ENCODE measurements at regions not wholly inside any gene's neighbourhood (a gene's known extent, or its start where the extent isn't known, plus 50 kb on each side); places are given as distances from the start of the nearest gene placed in this dataset.
"Not testable (repeated sequence)": the region's sequence is repeated elsewhere in the genome, so short reads cannot be mapped to it uniquely, and the experiment has no call there.

- intact Hi-C loops (cut with DNase I), result no loop called here
- peak; percentile 60 to 92 (median 82) for DNase-seq
Observed at GRCh38 chr7:54932818-54933543, 85.8 kb upstream of the EGFR start.

DNA sequence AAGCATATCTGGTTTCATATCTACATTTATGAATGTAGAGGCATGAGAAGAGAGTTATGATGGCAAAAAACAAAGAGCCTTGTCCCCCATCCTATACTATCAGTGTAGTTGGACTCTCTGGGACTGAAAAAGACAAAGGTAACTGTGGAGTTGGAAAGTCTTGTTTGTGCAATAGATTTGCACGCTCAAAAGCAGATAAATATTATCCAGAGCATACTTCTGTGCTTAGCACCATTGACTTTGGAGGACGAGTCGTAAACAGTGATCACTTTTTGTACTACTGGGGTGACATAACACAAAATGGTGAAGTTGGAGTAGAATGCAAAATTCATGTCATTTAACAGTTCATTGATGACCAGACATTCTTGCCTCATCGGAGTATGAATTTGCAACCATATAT, 85.2 kb upstream of the EGFR start:
- intact Hi-C loops (cut with DNase I), result no loop called here

DNA sequence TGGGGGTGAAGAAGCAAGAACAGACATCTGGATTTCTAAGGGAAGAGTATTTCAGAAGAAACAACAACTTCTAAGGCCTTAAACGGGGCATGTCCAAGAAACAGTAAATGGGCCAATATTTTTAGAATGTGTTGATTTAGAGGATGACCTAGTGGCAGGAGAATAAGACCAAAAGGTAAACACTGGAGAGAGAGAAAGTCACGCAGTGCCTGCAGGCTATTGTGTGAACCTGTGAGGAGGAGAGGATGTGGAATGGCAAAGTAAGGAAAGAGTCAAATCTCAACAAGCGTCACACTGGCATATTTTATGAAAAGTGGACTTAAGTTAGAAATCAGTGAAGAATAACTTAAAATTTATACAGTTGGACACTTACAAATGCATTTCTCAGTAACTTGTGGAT, 78.1 kb upstream of the EGFR start:
- intact Hi-C loops (cut with DNase I), result no loop called here
- DNase-seq, result no peak

More for the DNA sequence above, 85.2 kb upstream of the EGFR start:
- no peak for DNase-seq

GRCh38 chr7:54944179-54944578, 74.6 kb upstream of the EGFR start:
- intact Hi-C loops (cut with DNase I), result no loop called here
- DNase-seq, result no peak

GRCh38 chr7:54946271-54946670, 72.5 kb upstream of the EGFR start:
- DNase-seq, result no peak
- intact Hi-C loops (cut with DNase I), result no loop called here

GRCh38 chr7:54946764-54947163, 72.1 kb upstream of the EGFR start:
- no peak for DNase-seq
- intact Hi-C loops (cut with DNase I), result no loop called here

DNA sequence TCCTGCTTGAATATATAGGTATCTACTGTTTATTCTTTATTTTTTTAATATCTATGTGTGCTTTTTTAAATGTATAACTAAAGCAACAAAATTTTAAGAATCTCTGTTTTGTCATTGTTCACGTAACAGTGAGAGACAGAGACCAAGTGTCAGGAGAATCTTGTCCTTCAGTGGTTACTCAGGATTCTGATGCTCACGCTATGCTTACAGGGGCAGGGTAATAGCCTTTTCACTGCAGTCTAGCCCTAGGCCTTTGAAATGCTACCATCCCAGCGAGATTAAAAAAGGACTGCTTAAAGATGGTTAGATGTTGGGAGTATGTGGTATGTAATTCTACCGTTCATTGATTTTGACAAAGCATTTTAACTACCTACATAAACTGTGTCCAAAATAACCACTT, 71.6 kb upstream of the EGFR start:
- no peak for DNase-seq
- intact Hi-C loops (cut with DNase I), result no loop called here

DNA sequence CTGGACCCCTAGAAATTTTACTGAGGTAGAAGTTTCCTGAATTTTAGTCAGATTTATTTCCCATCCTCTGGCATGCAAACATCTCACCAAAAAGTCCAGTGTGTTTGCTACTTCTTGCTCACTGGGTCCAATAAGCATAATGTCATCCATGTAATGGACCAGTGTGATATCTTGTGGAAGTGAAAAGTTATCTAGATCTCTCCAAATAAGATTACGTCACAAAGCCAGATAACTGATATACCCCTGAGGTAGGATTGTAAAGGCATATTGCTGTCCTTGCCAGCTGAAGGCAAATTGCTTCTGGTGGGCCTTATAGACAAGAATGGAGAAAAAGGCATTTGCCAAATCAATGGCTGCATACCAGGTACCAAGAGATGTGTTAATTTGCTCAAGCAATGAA, 69.3 kb upstream of the EGFR start:
- DNase-seq; intact Hi-C loops (cut with DNase I): not testable (repeated sequence)

DNA sequence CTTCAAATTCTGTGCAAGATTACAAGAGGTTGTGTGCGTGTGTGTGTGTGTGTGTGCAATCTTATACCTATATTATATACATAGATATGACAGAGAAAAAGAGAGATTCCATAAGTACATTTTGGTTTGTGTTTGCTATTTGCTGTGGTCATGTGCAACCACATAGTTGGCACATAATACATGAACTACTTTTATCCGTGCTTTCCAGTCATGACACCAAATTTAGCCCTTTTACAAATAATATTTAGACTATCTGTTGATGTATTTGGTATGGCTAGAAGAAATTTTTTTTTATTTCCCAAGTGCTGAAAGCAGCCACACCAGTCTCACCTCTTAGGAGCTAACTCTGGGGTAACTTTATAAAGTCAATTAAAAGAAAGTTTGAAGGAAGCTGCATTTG, 63.5 kb upstream of the EGFR start:
- intact Hi-C loops (cut with DNase I), result no loop called here
- no peak for DNase-seq

- peak in 6 of 42 donors; percentile 7 to 44 (median 16) for DNase-seq
- intact Hi-C loops (cut with DNase I), result no loop called here
Observed at GRCh38 chr7:54955696-54956420, 63.0 kb upstream of the EGFR start.

DNA sequence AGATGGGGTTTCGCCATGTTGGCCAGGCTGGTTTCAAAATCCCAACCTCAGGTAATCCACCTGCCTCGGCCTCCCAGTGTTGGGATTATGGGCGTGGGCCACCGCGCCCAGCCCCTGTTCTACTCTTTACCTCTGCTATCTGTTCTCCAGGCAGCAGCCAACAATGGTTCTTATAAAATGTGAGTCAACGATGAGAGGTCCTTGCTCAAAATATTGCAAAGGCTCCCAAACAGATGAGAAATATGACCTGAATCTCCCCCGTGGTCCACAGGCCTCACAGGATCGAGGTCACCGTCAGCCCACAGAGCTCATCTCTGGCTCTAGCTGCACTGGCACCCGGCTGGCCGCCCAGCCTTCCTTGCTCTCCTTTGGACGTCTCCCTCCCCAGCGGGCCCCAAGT, 62.0 kb upstream of the EGFR start:
- intact Hi-C loops (cut with DNase I), result no loop called here
- DNase-seq, result no peak

DNA sequence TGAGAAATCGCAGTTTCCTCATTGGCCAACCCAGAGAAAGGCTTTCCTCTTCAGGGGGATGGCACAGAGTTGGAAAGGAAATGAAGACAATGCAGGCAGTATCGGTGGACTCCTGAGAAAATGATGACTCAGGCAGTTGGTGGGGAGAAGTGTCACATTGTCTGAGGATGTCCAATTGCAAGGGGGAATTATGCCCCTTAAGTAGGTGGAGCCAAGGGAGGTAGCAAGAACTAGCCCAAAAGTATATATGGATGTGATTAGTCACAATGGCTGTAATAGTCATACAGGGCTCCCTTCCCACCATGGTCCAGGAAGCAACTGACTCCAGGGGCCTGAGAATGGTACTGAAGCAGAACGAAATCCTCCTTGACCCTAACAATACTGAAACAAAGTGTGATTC, 58.3 kb upstream of the EGFR start:
- intact Hi-C loops (cut with DNase I), result no loop called here
- DNase-seq, result no peak

DNA sequence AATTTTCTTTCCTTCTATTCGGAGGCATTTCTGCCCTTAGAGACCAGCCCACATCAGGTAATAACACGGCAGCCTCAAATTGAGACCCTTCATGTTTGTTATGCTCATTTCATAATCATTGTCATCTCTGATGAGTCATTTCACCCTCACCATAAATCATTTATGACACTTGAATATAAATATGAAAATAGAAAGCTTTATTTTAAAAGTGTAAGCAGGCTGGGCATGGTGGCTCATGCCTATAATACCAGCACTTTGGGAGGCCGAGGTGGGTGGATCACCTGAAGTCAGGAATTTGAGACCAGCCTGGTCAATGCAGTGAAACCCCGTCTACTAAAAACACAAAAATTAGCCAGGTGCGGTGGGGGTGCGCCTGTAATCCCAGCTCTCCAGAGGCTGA, 57.4 kb upstream of the EGFR start:
- intact Hi-C loops (cut with DNase I), result no loop called here
- DNase-seq, result no peak

DNA sequence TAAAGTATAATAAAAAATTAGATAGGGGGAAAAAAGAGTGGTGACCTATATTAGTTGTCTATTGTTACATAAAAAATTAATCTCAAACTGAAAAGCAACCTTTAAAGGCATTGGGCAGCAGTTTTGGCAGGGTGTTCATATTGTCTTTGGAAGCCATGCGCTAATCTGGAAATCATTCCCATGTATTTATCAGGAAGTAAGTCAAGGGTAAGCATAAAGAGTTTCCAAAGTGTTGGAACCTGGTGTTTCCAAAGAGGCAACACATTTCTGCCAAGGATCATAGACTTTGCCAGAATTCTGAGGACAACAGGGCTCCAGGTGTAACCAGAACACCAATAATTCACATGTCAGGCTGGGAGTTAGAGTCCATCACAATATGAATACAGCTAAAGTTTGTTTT, 55.7 kb upstream of the EGFR start:
- DNase-seq, result no peak
- intact Hi-C loops (cut with DNase I), result no loop called here

- intact Hi-C loops (cut with DNase I), result no loop called here
Observed at GRCh38 chr7:54964136-54964535, 54.7 kb upstream of the EGFR start.

GRCh38 chr7:54967377-54967776, 51.4 kb upstream of the EGFR start:
- DNase-seq, result no peak
- intact Hi-C loops (cut with DNase I), result no loop called here

More at GRCh38 chr7:54964136-54964535, 54.7 kb upstream of the EGFR start:
- DNase-seq, result no peak

DNA sequence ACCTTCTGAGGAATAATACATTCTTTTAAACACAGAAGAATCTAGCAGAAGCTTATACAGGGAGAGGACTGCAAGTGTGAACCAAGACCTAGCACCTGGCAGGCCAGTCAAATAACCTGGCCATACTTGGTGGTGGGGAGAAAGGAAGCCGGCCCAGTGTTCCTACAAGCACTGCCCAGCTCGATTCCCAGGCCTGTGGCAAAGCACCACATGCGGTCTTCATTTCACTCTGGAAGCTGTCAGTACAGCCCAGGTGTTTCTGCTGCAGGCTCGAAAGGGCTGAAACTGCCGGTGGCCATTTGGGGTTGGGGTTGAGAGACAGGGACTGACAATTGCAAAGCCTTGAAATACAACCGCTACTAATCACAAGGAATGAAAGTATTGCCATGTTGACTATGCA, 50.8 kb upstream of the EGFR start:
- intact Hi-C loops (cut with DNase I), result no loop called here
- DNase-seq, result no peak
